ENCODE measurements at regions not wholly inside any gene's neighbourhood (a gene's known extent, or its start where the extent isn't known, plus 50 kb on each side); places are given as distances from the start of the nearest gene placed in this dataset.

- TF ChIP-seq CTCF (IDR thresholded peaks at IDR 0.05) (no peak), POLR2A (IDR thresholded peaks at IDR 0.05) (no peak)
These were observed 68.2 kb upstream of the CDK1 start for GRCh38 chr10:60710041-60710440.

All from heart left ventricle (tissue), 13 donors.